ENCODE measurements at regions not wholly inside any gene's neighbourhood (a gene's known extent, or its start where the extent isn't known, plus 50 kb on each side); places are given as distances from the start of the nearest gene placed in this dataset.

GRCh38 chr9:118364266-118365106 lies 660.3 kb downstream of the TLR4 start:
- ATAC-seq (ENCODE audit: low FRiP score) = no peak
- TF ChIP-seq CTCF (IDR thresholded peaks at IDR 0.05) = no peak

GRCh38 chr9:118366228-118366627 lies 662.0 kb downstream of the TLR4 start:
- TF ChIP-seq CTCF (IDR thresholded peaks at IDR 0.05) = no peak
- no peak for ATAC-seq (ENCODE audit: low FRiP score)
- no peak for DNase-seq (ENCODE audit: low spot score)

More at GRCh38 chr9:118364266-118365106, 660.3 kb downstream of the TLR4 start:
- no peak for DNase-seq (ENCODE audit: low spot score)

GRCh38 chr9:118367383-118367782 lies 663.2 kb downstream of the TLR4 start:
- DNase-seq (ENCODE audit: low spot score) (no peak), ATAC-seq (ENCODE audit: low FRiP score) (no peak)
- TF ChIP-seq CTCF (IDR thresholded peaks at IDR 0.05) = no peak

GRCh38 chr9:118384531-118385100 lies 680.4 kb downstream of the TLR4 start:
- no peak for DNase-seq (ENCODE audit: low spot score)
- ATAC-seq (ENCODE audit: low FRiP score) = no peak
- no peak for TF ChIP-seq CTCF (IDR thresholded peaks at IDR 0.05)

- TF ChIP-seq CTCF (IDR thresholded peaks at IDR 0.05) = no peak
- DNase-seq (ENCODE audit: low spot score) (no peak), ATAC-seq (ENCODE audit: low FRiP score) (no peak)
These were observed 691.2 kb downstream of the TLR4 start for GRCh38 chr9:118395415-118395814.

GRCh38 chr9:118401546-118401945 lies 697.3 kb downstream of the TLR4 start:
- no peak for ATAC-seq (ENCODE audit: low FRiP score)
- DNase-seq (ENCODE audit: low spot score) = no peak
- no peak for TF ChIP-seq CTCF (IDR thresholded peaks at IDR 0.05)

GRCh38 chr9:118414676-118415075 lies 710.5 kb downstream of the TLR4 start:
- no peak for DNase-seq (ENCODE audit: low spot score)
- no peak for TF ChIP-seq CTCF (IDR thresholded peaks at IDR 0.05)
- no peak for ATAC-seq (ENCODE audit: low FRiP score)

Measured in omental fat pad (tissue), 3 donors.